ENCODE measurements at regions not wholly inside any gene's neighbourhood (a gene's known extent, or its start where the extent isn't known, plus 50 kb on each side); places are given as distances from the start of the nearest gene placed in this dataset.

DNA sequence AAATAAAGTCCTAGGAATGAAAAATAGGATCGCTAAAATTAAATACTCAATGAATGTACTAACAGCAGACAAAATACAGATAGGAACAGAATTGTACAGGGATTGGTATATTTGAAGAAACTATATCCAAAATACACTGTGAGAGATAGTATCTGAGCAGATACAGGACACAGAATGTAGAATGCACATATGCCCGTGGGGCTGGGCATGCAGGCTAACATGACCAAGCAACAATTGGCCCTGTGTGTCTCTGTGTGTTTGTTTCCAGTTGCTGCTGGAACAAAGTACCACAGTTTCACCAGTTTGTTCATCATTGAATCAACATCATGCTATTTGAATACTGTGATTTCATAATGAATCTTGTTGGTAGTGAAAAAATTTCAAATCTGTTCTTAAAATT is 127.6 kb downstream of the PMAIP1 start:
- TF ChIP-seq, protein P1, sequence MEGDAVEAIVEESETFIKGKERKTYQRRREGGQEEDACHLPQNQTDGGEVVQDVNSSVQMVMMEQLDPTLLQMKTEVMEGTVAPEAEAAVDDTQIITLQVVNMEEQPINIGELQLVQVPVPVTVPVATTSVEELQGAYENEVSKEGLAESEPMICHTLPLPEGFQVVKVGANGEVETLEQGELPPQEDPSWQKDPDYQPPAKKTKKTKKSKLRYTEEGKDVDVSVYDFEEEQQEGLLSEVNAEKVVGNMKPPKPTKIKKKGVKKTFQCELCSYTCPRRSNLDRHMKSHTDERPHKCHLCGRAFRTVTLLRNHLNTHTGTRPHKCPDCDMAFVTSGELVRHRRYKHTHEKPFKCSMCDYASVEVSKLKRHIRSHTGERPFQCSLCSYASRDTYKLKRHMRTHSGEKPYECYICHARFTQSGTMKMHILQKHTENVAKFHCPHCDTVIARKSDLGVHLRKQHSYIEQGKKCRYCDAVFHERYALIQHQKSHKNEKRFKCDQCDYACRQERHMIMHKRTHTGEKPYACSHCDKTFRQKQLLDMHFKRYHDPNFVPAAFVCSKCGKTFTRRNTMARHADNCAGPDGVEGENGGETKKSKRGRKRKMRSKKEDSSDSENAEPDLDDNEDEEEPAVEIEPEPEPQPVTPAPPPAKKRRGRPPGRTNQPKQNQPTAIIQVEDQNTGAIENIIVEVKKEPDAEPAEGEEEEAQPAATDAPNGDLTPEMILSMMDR (IDR thresholded peaks at IDR 0.05) = no peak
- no peak for TF ChIP-seq POLR2A (IDR thresholded peaks at IDR 0.05)

Data from adrenal gland (tissue), 5 donors.